GM19468 (cell line): ENCODE measurements at regions not wholly inside any gene's neighbourhood (a gene's known extent, or its start where the extent isn't known, plus 50 kb on each side); places are given as distances from the start of the nearest gene placed in this dataset.
"Not testable (repeated sequence)": the region's sequence is repeated elsewhere in the genome, so short reads cannot be mapped to it uniquely, and the experiment has no call there.

ENCODE experiments used
- ATAC-seq: cut with Tn5 transposase; IDR thresholded peaks from one replicate; pipeline ENCODE4 v1.9.1; 2021; ENCODE audit warnings: mild to moderate bottlenecking, moderate library complexity, moderate number of reproducible peaks; ENCODE audit not compliant: unreplicated experiment; ENCODE audit errors: extremely low read depth

- ATAC-seq = no peak
Observed at GRCh38 chr4:108473163-108473720, 147.1 kb upstream of the RPL34 start.

GRCh38 chr4:108466936-108467902 is 153.2 kb upstream of the RPL34 start:
- ATAC-seq = peak; percentile 91

- no peak for ATAC-seq
Observed at GRCh38 chr4:108465886-108466500, 154.4 kb upstream of the RPL34 start.

- no peak for ATAC-seq
Observed at GRCh38 chr4:108458681-108459080, 161.7 kb upstream of the RPL34 start.

GRCh38 chr4:108454227-108454626 is 166.1 kb upstream of the RPL34 start:
- no peak for ATAC-seq

GRCh38 chr4:108453366-108453765 is 167.0 kb upstream of the RPL34 start:
- ATAC-seq = no peak

GRCh38 chr4:108450236-108450898 is 170.0 kb upstream of the RPL34 start:
- no peak for ATAC-seq

GRCh38 chr4:108449129-108449528 is 171.2 kb upstream of the RPL34 start:
- no peak for ATAC-seq

- no peak for ATAC-seq
Observed at GRCh38 chr4:108446556-108446955, 173.8 kb upstream of the RPL34 start.

GRCh38 chr4:108445716-108446115 is 174.7 kb upstream of the RPL34 start:
- ATAC-seq = no peak

GRCh38 chr4:108443585-108443984 is 176.8 kb upstream of the RPL34 start:
- ATAC-seq = no peak

- no peak for ATAC-seq
Observed at GRCh38 chr4:108433832-108434231, 186.5 kb upstream of the RPL34 start.

- not testable (repeated sequence) for ATAC-seq
Observed at GRCh38 chr4:108433394-108433793, 187.0 kb upstream of the RPL34 start.

- ATAC-seq = no peak
Observed at GRCh38 chr4:108432418-108432817, 188.0 kb upstream of the RPL34 start.

- ATAC-seq = no peak
Observed at GRCh38 chr4:108431986-108432385, 188.4 kb upstream of the RPL34 start.

- ATAC-seq = no peak
Observed at GRCh38 chr4:108430921-108431320, 189.5 kb upstream of the RPL34 start.

- no peak for ATAC-seq
Observed at GRCh38 chr4:108429662-108430061, 190.7 kb upstream of the RPL34 start.

- ATAC-seq = no peak
Observed at GRCh38 chr4:108428923-108429322, 191.5 kb upstream of the RPL34 start.

GRCh38 chr4:108427946-108428485 is 192.4 kb upstream of the RPL34 start:
- no peak for ATAC-seq

GRCh38 chr4:108426493-108426892 is 193.9 kb upstream of the RPL34 start:
- no peak for ATAC-seq
